Gastroesophageal sphincter (tissue), 4 donors: ENCODE measurements at regions not wholly inside any gene's neighbourhood (a gene's known extent, or its start where the extent isn't known, plus 50 kb on each side); places are given as distances from the start of the nearest gene placed in this dataset.

Source experiments
- ATAC-seq: fragments of 150-250 bp; one replicate; pipeline ENCODE4 v1.9.1; 2016; ENCODE audit warnings: mild to moderate bottlenecking, moderate library complexity
- H3K27ac ChIP-seq, 4 donors: fragments of 200-600 bp; sonication (generic) in 3 of 4; 1 replicate in 3 of 4; 2 replicates in 1 of 4; pipeline ENCODE4 v1.5.1; 2016 to 2019
- H3K27me3 ChIP-seq: fragments of 200-600 bp; sonication (generic); one replicate; pipeline ENCODE4 v1.5.1; 2019
- H3K36me3 ChIP-seq, 2 donors: fragments of 200-600 bp; sonication (generic); one replicate each; pipeline ENCODE4 v1.5.1; 2019; ENCODE audit warnings: control low read depth in 1 of 2
- H3K4me1 ChIP-seq, 3 donors: fragments of 200-600 bp; sonication (generic); 1 replicate in 2 of 3; 2 replicates in 1 of 3; pipeline ENCODE4 v1.5.1; 2016 to 2019; ENCODE audit warnings: control low read depth in 2 of 3
- H3K4me3 ChIP-seq, 2 donors: fragments of 200-600 bp; sonication (generic); one replicate each; pipeline ENCODE4 v1.5.1; 2019; ENCODE audit warnings: mild to moderate bottlenecking in 1 of 2, moderate library complexity in 1 of 2
- H3K9me3 ChIP-seq, 3 donors: fragments of 200-600 bp; sonication (generic); one replicate each; pipeline ENCODE4 v1.5.1; 2017 to 2019; ENCODE audit warnings: control low read depth in 2 of 3
- CTCF ChIP-seq, 4 experiments: fragments of 200-600 bp in 2 of 4; fragments of 450-650 bp in 2 of 4; sonication (generic) in 1 of 4; IDR thresholded peaks; one replicate each; pipeline ENCODE4 v1.5.1; 2017 to 2019; ENCODE audit warnings: antibody characterized with exemption in 4 of 4, mild to moderate bottlenecking in 2 of 4, moderate library complexity in 2 of 4
- EP300 ChIP-seq: sonication (generic); formaldehyde crosslinking; IDR thresholded peaks from one replicate; pipeline ENCODE4 v1.6.1; 2017; ENCODE audit warnings: antibody characterized with exemption, mild to moderate bottlenecking
- POLR2A ChIP-seq, 2 donors: fragments of 450-650 bp; IDR thresholded peaks; one replicate each; pipeline ENCODE4 v1.6.1; 2017; ENCODE audit warnings: antibody characterized with exemption in 2 of 2, mild to moderate bottlenecking in 2 of 2, moderate library complexity in 1 of 2
- POLR2AphosphoS5 ChIP-seq: sonication (generic); formaldehyde crosslinking; IDR thresholded peaks from one replicate; pipeline ENCODE4 v1.6.1; 2017; ENCODE audit warnings: antibody characterized with exemption
- WGBS, 2 donors: methylation state at CpG; one replicate each; pipeline ENCODE4 v1.1.5; 2018; ENCODE audit warnings: low coverage in 1 of 2; 5-methylcytosine and 5-hydroxymethylcytosine counted together

GRCh38 chr2:83567551-83567950 is 891.5 kb downstream of the SUCLG1 start:
- 72% methylated on average over 2 to 3 of the region's 3 CpGs for WGBS, 2 donors
- Histone ChIP-seq H3K36me3 (no peaks in the 10 kb centered on the region), H3K27ac (no peak overlapping the region), H3K4me3 (no peak overlapping the region), H3K27me3 (no peaks in the 10 kb centered on the region), H3K4me1 (no peaks in the 10 kb centered on the region), H3K9me3 (no peaks in the 10 kb centered on the region)
- TF ChIP-seq POLR2A (IDR thresholded peaks at IDR 0.05) (no peak), POLR2AphosphoS5 (no peak), CTCF (IDR thresholded peaks at IDR 0.05) (no peak), EP300 (no peak)
- no peak for ATAC-seq

DNA sequence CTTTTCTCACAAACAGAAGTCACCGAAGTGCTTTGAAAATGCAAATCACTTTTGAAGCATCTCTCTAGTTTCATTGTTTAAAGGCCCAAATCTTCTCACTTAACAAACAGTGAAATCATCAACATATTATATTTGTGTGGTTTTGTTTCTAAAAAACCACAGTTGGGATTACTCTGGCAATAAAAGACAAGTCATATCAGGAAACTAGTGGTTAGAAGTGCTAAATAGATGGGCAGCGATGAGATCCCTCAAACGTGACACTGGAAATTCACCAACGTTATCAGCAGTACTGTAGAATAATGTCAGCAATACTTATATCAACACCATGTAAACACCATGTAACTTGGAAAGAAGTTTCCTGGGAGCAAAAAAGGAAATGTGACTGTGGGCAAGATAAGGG is 893.5 kb downstream of the SUCLG1 start:
- no peak for TF ChIP-seq CTCF (IDR thresholded peaks at IDR 0.05)
- no peak for TF ChIP-seq POLR2AphosphoS5
- TF ChIP-seq EP300, result no peak
- no peak for TF ChIP-seq POLR2A (IDR thresholded peaks at IDR 0.05)
- Histone ChIP-seq H3K27me3 (no peaks in the 10 kb centered on the region), H3K4me1 (no peaks in the 10 kb centered on the region), H3K4me3 (no peak overlapping the region), H3K36me3 (no peaks in the 10 kb centered on the region), H3K9me3 (no peaks in the 10 kb centered on the region), H3K27ac (no peak overlapping the region)
- WGBS, 2 donors, result 72 to 96% methylated on average over 4 of the region's 4 CpGs
- ATAC-seq, result no peak

- no peak overlapping the region for H3K27ac ChIP-seq
- ATAC-seq, result no peak
- 49 to 63% methylated on average over 3 to 4 of the region's 4 CpGs for WGBS, 2 donors
- no peaks in the 10 kb centered on the region for H3K36me3 ChIP-seq
- no peaks in the 10 kb centered on the region for H3K27me3 ChIP-seq
- TF ChIP-seq POLR2A (IDR thresholded peaks at IDR 0.05) (no peak), CTCF (IDR thresholded peaks at IDR 0.05) (no peak), POLR2AphosphoS5 (no peak), EP300 (no peak)
- no peak overlapping the region for H3K4me3 ChIP-seq
- no peaks in the 10 kb centered on the region for H3K9me3 ChIP-seq
- no peaks in the 10 kb centered on the region for H3K4me1 ChIP-seq
Observed at GRCh38 chr2:83565181-83565580, 893.9 kb downstream of the SUCLG1 start.

DNA sequence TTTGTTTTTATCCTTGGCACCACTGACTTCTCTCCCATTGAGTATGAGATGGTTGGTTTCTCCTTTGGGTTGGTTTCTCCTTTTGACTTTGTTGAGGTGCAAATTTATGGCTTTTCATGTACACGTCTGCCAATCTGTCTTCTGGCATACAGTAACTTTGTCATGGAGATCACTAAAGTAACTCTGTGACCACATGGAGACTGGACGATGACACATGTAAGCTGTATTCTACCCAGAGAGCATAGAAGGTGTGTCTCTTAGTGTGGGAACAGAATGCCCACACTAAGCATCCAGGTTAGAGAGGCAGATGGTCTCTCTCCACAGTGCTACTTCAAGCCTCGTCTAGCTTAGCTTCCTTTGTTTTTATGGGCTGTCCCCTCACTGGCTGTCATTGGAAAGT is 897.5 kb downstream of the SUCLG1 start:
- Histone ChIP-seq H3K9me3 (no peaks in the 10 kb centered on the region), H3K27ac (no peak overlapping the region), H3K27me3 (no peaks in the 10 kb centered on the region), H3K4me3 (no peak overlapping the region), H3K4me1 (no peaks in the 10 kb centered on the region), H3K36me3 (no peaks in the 10 kb centered on the region)
- no peak for ATAC-seq
- TF ChIP-seq CTCF (IDR thresholded peaks at IDR 0.05), result no peak
- no peak for TF ChIP-seq POLR2A (IDR thresholded peaks at IDR 0.05)
- TF ChIP-seq EP300, result no peak
- TF ChIP-seq POLR2AphosphoS5, result no peak
- WGBS, 2 donors, result 56 to 81% methylated on average over 3 of the region's 3 CpGs

DNA sequence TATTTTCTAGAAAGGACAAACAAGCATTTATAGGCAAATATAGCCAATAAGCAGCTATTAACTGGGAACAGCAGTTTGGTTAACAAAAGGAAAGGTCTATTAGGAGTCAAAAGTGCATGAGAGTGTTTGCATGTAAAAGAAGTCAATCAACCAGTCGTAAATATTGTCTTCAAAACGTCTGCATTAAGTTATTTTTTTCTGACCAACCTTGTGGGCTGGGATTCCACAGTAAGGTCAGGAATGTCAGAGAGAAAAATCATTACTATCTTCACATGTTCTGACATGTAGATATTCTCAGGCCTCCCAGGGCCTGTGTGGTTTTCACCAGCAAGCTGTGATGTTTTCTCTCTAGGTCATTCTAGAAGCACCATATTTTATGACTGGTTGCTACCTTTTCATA is 922.5 kb downstream of the SUCLG1 start:
- 24 to 45% methylated on average over 2 of the region's 2 CpGs for WGBS, 2 donors
- Histone ChIP-seq H3K36me3 (no peaks in the 10 kb centered on the region), H3K4me1 (no peaks in the 10 kb centered on the region), H3K27me3 (no peaks in the 10 kb centered on the region), H3K27ac (no peak overlapping the region), H3K4me3 (no peak overlapping the region), H3K9me3 (no peaks in the 10 kb centered on the region)
- TF ChIP-seq EP300, result no peak
- no peak for TF ChIP-seq POLR2AphosphoS5
- TF ChIP-seq POLR2A (IDR thresholded peaks at IDR 0.05), result no peak
- no peak for TF ChIP-seq CTCF (IDR thresholded peaks at IDR 0.05)
- no peak for ATAC-seq
